CD1c-positive myeloid dendritic cell (primary cell): ENCODE measurements at regions not wholly inside any gene's neighbourhood (a gene's known extent, or its start where the extent isn't known, plus 50 kb on each side); places are given as distances from the start of the nearest gene placed in this dataset.
"Not testable (repeated sequence)": the region's sequence is repeated elsewhere in the genome, so short reads cannot be mapped to it uniquely, and the experiment has no call there.

Experiments
- DNase-seq: peaks from one replicate; pipeline ENCODE4 v3.0.0-alpha.2; 2016; ENCODE audit errors: extremely low spot score

DNA sequence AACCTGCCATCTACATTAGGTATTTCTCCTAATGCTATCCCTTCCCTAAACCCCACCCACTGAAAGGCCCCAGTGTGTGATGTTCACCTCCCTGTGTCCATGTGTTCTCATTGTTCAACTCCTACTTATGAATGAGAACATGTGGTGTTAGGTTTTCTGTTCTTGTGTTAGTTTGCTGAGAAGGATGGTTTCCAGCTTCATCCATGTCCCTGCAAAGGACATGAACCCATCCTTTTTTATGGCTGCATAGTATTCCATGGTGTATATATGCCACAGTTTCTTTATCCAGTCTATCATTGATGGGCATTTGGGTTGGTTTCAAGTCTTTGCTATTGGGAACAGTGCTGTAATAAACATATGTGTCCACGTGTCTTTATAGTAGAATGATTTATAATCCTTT is 149.2 kb downstream of the PCDH7 start:
- DNase-seq, result not testable (repeated sequence)

- no peak for DNase-seq
Observed at GRCh38 chr4:30870513-30870912, 150.3 kb downstream of the PCDH7 start.

- DNase-seq, result no peak
Observed at GRCh38 chr4:30875658-30876269, 155.6 kb downstream of the PCDH7 start.

GRCh38 chr4:30879855-30880598 is 159.9 kb downstream of the PCDH7 start:
- no peak for DNase-seq

- no peak for DNase-seq
Observed at GRCh38 chr4:30881985-30882384, 161.8 kb downstream of the PCDH7 start.

DNA sequence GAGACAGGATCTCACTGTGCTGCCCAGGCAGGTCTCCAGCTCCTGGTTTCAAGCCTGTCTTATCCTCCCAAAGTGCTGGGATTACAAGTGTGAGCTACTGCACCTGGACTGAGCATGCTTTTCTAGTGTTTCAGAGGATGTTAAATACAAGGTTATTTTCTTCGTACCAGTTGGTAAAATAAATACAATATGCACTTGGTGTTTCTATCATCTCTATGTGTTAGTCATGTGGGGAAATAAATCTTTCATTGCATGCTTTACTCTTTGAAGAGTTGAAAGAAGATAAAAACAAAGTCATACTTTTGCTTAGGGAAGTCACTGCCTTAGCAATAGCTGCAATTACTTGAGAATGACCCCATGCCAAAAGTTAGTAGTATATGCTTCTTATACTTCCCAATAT is 162.3 kb downstream of the PCDH7 start:
- DNase-seq, result no peak

GRCh38 chr4:30882995-30883675 is 163.0 kb downstream of the PCDH7 start:
- no peak for DNase-seq

DNA sequence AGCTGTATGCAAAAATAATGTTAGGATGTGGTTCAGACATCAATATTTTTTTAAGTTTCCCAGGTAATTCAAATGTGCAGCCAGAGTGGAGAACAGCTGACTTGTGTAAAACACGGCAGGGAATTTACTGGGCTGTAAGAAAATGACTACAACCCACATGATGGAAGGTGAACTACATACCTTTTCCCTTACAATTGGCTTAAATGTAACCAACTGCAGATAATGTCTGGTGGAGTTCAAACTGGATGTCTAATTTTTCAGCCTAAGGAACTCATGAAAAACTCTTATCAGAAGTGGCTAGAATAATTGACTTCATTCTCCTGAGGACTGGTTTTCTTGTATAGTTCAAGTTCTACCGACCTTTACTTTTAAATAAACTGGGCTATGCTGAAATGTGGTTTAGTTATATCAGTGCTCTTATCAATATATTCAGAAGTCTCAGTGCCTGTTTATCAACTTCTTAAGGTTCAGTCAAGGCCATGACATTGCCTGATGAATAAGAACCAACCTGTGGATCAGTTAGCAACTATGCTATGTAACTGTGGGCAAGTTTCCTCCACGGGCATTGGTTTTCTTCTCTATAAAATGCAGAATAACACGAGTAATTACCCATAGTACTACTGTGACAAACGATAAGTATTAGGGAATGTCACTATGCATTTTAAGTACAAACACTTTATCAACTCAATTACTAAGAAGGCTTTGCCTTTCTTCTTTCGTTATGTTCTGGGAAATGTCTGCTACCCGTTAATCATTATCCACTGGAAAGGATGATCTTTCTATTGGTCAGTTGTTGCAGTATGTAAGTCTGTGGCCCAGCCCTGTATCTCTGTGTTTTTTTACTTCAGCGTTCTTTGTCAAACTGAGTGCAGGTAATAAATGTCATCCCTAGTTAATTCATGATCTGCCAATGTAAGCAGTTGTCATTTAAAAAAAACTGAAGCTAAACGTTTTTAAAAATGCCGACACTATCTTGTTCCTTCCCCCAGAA is 181.6 kb downstream of the PCDH7 start:
- no peak for DNase-seq

DNA sequence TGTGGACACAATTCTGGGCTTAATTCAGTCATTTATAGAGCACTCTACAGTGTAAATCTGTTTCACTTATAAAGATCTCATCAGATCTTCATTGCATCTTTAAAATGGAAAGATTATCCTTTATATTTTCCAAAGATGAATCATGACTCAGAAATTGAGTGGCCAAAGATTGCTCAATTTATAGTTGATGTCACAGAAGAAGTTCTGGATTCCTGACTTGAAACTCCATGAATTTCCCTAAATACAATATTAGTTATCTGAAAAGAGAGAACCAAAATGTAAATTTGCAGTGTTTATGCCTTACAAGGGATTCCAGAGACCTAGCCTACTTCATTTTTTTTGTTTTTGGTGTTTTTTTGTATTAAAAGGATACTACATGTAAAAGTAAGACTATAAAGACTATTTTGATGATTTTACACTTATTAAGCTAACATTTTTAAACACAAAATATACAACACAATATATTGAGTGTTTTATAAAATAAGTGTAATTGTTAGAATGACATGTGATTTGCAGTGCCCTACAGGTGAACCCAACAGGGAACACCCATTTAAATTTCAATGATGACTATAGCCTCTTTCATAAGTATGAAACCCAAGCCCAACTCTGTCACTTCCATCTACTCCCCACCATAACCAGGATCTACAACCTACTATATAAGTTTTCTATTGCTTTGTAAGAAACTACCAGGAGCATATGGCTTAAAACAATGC is 183.5 kb downstream of the PCDH7 start:
- DNase-seq, result no peak

DNA sequence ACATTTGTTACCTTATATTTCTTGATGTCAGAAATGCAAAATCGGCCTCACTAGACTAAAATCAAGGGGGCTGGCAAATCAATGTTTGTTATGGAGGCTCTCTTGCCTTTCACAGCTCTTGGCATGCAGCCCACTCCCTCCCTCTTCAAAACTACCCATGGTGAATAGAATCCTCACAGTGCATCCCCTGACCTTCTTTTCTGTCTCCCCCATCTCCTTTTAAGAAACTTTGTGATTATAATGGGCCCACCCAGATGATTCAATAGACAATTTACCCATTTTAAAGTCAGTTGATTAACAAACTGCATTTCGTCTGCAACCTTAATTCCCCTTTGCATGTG is 184.0 kb downstream of the PCDH7 start:
- DNase-seq, result no peak

DNA sequence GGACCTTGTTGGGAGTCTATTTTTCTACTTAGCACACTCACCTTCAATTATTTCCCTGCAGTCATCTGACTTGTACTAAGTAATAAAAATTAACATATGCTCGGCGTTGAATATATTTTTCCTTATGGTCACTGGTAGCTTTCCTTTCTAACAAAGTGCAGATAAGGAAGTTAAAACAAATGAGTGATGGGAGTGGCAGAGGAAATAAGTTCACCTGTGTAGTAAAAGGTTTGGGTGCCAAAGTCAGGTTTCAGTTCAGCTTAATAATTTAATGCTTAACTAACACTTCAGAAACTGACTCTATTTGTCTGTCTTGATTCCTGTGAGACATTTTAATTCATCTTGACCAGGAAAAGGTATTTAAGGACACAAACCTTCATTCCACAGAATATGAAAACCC is 184.4 kb downstream of the PCDH7 start:
- no peak for DNase-seq

- DNase-seq, result no peak
Observed at GRCh38 chr4:30912098-30912714, 192.0 kb downstream of the PCDH7 start.

DNA sequence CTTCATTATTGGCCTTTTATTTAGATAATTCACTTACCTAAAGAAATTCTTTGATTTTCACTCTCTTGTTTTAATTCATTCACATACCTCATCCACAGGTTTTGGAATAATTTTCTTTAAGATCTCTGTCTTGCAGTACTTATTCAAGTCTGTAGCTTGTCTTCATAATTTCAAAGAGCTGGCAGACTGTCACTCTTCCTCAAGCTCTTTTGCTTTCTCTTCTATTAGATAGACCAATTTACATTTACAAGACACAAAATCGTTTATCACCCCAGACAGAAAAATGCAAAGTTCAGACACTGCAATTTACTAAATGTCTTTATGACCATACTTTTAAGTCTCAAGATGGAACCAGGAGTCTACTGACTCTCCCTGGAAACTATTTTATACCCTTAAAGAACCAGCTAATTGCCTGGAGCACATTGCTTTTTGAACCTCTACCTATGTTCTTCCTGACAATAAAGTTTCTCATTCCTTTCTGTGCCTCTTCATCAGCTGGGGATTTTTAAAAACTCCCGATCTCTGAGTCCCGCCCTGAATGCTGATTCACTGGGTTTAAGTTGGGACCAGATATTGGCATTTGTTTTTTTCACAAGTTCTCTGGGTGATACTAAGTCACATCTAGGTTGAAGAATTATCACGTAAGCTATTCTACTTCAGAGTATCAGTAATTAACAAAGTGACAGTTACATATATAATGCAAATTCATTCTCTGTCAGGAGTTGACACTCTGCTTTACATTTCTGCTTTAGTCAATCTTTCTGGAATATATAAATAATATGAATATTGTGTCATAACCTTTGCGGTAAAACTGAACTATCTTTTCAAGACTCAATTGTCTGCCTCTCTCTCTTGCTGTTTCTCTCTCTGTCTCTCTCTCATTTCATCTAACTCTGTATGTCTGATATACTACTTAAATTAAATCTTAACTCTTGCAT is 196.4 kb downstream of the PCDH7 start:
- DNase-seq, result no peak

GRCh38 chr4:30917946-30918345 is 197.8 kb downstream of the PCDH7 start:
- DNase-seq, result no peak

- DNase-seq, result no peak
Observed at GRCh38 chr4:30919458-30919857, 199.3 kb downstream of the PCDH7 start.

DNA sequence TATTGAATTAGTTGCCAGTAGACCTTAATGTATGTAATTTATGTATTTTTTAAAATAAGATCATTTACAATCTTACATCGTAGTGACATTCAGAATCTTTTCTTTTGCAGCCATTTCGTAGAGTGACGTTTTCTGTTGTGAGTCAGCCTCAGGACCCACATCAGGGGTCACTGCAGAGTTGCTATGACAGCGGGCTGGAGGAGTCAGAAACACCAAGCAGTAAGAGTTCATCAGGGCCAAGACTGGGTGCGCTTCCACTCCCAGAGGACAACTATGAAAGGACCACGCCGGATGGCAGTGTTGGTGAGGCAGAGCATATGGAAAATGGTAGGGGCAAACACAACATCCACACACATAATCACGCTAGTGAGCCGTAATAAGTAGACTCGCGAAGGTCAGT is 199.9 kb downstream of the PCDH7 start:
- DNase-seq, result no peak

- DNase-seq, result no peak
Observed at GRCh38 chr4:30922625-30923024, 202.5 kb downstream of the PCDH7 start.

GRCh38 chr4:30924495-30924894 is 204.3 kb downstream of the PCDH7 start:
- no peak for DNase-seq

DNA sequence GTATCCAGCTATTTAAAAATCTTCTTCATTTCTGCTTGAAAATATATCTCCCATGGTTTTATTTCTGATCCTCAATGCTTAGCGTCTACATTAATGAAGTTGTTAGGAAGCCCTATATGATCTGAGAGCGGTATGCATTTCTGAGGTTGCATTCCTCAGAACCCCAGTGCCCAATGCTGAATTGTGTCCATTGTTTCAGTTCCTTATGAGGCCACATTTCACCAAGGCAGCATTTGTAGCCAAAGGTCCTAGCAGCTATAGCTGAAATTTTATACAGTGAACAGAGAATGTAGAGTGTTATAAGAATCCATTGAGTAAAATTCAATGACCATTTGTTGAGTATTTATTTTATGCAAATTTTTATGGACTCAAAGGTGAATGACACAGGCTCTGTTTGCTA is 209.5 kb downstream of the PCDH7 start:
- no peak for DNase-seq

- no peak for DNase-seq
Observed at GRCh38 chr4:30930276-30930675, 210.1 kb downstream of the PCDH7 start.
